ENCODE measurements at regions not wholly inside any gene's neighbourhood (a gene's known extent, or its start where the extent isn't known, plus 50 kb on each side); places are given as distances from the start of the nearest gene placed in this dataset.
A peak's percentile ranks its signal among the peaks of the same experiment; 100 is the strongest.

DNA sequence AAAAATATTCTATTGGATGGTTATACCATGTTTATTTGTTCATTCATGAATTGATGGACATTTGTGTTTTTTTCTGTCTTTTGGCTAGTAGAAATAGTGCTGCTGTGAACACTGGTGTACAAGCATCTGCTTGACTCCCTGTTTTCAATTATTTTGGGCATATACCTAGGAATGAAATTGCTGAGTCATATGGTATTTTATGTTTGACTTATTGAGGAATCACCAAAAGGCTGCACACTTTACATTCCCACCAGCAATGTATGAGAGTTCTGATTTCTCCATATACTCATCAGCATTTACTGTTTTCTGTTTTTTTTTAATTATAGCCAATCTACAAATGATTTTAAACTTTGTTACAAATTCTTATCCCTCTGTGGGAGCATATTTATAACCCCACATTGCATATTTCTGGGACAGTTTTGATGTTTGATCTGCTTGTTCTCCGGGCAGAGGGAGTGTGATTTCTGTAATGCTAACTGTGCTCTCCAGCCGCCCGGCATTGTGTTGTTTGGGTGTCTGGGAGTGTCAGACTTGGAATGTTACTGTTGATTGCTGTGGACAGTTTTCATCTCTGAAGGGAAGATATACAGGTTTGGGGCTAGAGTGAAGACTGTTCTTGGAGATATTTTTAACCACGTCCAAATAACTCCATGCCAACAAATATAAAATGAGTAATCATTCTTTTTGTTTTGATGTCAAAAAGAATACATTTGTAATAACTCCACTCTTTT, 60.5 kb upstream of the PGRMC2 start:
- H3K4me1 ChIP-seq (ENCODE audit: control insufficient read depth, insufficient read depth, low read length), result peaks cover 25% of the 10 kb centered on the region
- H3K56ac ChIP-seq (ENCODE audit: extremely low read depth, insufficient read depth, low read length), result peak overlapping the region; percentile 62; the same call in 1 of the 2 replicates
- no peak overlapping the region for H2AFZ ChIP-seq (replicated peaks; ENCODE audit: low read length, poor library complexity)
- ChIA-PET CTCF (interaction anchor here (1.5 kb wide), 1 partner anchor 106 kb away, joined by 3 read pairs; no protein-coding TSS in a partner anchor), POLR2A (ENCODE audit: unreplicated experiment) (no interaction called here)
- BruUV-seq (replicated peaks), result no TSS peak
- H2BK120ac ChIP-seq (ENCODE audit: low read depth, low read length), result peak overlapping the region; percentile 90
- 0 out of 4 replicates have a peak, but pooled peaks cover 0 to 4% of the 10 kb centered on the region in 2 experiments for H3K79me1 ChIP-seq (ENCODE audit: low read depth in 1 of 2, low read length in 2 of 2)
- peak; percentile 93 for TF ChIP-seq MAFK (IDR thresholded peaks at IDR 0.05; ENCODE audit: low read depth, low read length)
- peak; percentile 95 for TF ChIP-seq NFE2L2 (IDR thresholded peaks at IDR 0.05; ENCODE audit: low read depth, low read length)
- no peak for TF ChIP-seq BHLHE40 (IDR thresholded peaks at IDR 0.05; ENCODE audit: low read depth, low read length)
- no peak overlapping the region for H3K4me3 ChIP-seq (ENCODE audit: insufficient read depth, low read depth, low read length)
- H3K36me3 ChIP-seq (ENCODE audit: control insufficient read depth, insufficient read depth, low read length), result no peaks in the 10 kb centered on the region
- H3K18ac ChIP-seq (ENCODE audit: low read depth, low read length), result peak overlapping the region; percentile 74
- peak overlapping the region; percentile 89 for H2BK5ac ChIP-seq (ENCODE audit: low read depth, low read length, poor library complexity, severe bottlenecking)
- no CpG with 5 or more reads among the region's 4 CpGs for WGBS, 2 experiments (ENCODE audit: extremely low coverage in 2 of 2, insufficient read length in 1 of 2)
- peak overlapping the region; percentile 68; the same call in 1 of the 2 replicates for H3K27ac ChIP-seq (ENCODE audit: insufficient read depth, low read length)
- intact Hi-C loops (cut with micrococcal nuclease) (no loop called here), in situ Hi-C loops (cut with MboI; ENCODE audit: low sequenced_read_pairs) (no loop called here), dilution Hi-C loops (cut with HindIII; ENCODE audit: low sequenced_read_pairs, unreplicated experiment) (no loop called here)
- peak overlapping the region; percentile 3; the same call in 1 of the 2 replicates for H3K4me2 ChIP-seq (ENCODE audit: low read depth, low read length)
- peak overlapping the region; percentile 86 for H3K4ac ChIP-seq (ENCODE audit: low read depth, low read length)
- peak; percentile 7 for ATAC-seq (ENCODE audit: low read depth)
- peak overlapping the region; percentile 75 for H2BK15ac ChIP-seq (ENCODE audit: low read depth, low read length)
- no peak overlapping the region for H2AK9ac ChIP-seq (replicated peaks; ENCODE audit: low read depth, low read length, poor library complexity)
- H4K5ac ChIP-seq (ENCODE audit: low read depth, low read length), result peak overlapping the region; percentile 77
- peak overlapping the region; percentile 89 for H2BK20ac ChIP-seq (ENCODE audit: low read depth, low read length)
- H2AK5ac ChIP-seq (ENCODE audit: low read depth, low read length), result peak overlapping the region; percentile 25; the same call in 1 of the 2 replicates
- H3K14ac ChIP-seq (replicated peaks; ENCODE audit: low read depth, low read length), result peak overlapping the region; percentile 64
- no peaks in the 10 kb centered on the region for H3K9me3 ChIP-seq (ENCODE audit: control insufficient read depth, insufficient read depth, low read length)
- H3K9ac ChIP-seq (ENCODE audit: low read depth, low read length), result peak overlapping the region; percentile 34; the same call in 1 of the 2 replicates
- H4K91ac ChIP-seq (ENCODE audit: insufficient read depth, low read depth, low read length), result peak overlapping the region; percentile 90
- H3K23ac ChIP-seq (ENCODE audit: low read depth, low read length), result peak overlapping the region; percentile 78; the same call in 1 of the 2 replicates
- H3K27me3 ChIP-seq (ENCODE audit: control insufficient read depth, insufficient read depth, low read length), result no peaks in the 10 kb centered on the region
- peaks cover 12% of the 10 kb centered on the region for H3K9me1 ChIP-seq (ENCODE audit: insufficient read depth, low read length)
- no peaks in the 10 kb centered on the region for H4K20me1 ChIP-seq (ENCODE audit: insufficient read depth, low read length)
- DNase-seq, result peak; percentile 51
- peak overlapping the region; percentile 51 to 83 for H4K8ac ChIP-seq (ENCODE audit: low read depth in 2 of 2, low read length in 2 of 2)

All from IMR-90 (cell line).